Mesenchymal stem cell (in vitro differentiated cells and primary cell): ENCODE measurements at regions not wholly inside any gene's neighbourhood (a gene's known extent, or its start where the extent isn't known, plus 50 kb on each side); places are given as distances from the start of the nearest gene placed in this dataset.

Source experiments
- DNase-seq: peaks from one replicate; pipeline ENCODE4 v3.0.0-alpha.2; 2013
- H2AFZ ChIP-seq: one replicate; pipeline ENCODE4 v1.6.1; 2013; ENCODE audit warnings: low read depth, mild to moderate bottlenecking, control low read depth, inconsistent platforms, low read length, moderate library complexity
- H2AK5ac ChIP-seq: 2 replicates; pipeline ENCODE4 v1.6.1; 2013; ENCODE audit warnings: low read length, moderate library complexity, mild to moderate bottlenecking, inconsistent platforms; ENCODE audit not compliant: severe bottlenecking
- H2BK120ac ChIP-seq: one replicate; pipeline ENCODE4 v1.6.1; 2013; ENCODE audit warnings: low read depth, mild to moderate bottlenecking, inconsistent platforms, low read length, moderate library complexity
- H2BK12ac ChIP-seq, 2 experiments: one replicate each; pipeline ENCODE4 v1.6.1; 2013; ENCODE audit warnings: inconsistent platforms in 2 of 2, low read length in 2 of 2, mild to moderate bottlenecking in 2 of 2, moderate library complexity in 2 of 2, control low read depth in 1 of 2
- H2BK15ac ChIP-seq: one replicate; pipeline ENCODE4 v1.6.1; 2013; ENCODE audit warnings: mild to moderate bottlenecking, low read depth, inconsistent platforms; ENCODE audit not compliant: poor library complexity, severe bottlenecking
- H2BK5ac ChIP-seq: 2 replicates; pipeline ENCODE4 v1.6.1; 2013; ENCODE audit warnings: low read depth, mild to moderate bottlenecking, low read length, control low read depth, inconsistent platforms; ENCODE audit not compliant: poor library complexity, severe bottlenecking
- H3K14ac ChIP-seq, 2 experiments: one replicate each; pipeline ENCODE4 v1.6.1; 2013; ENCODE audit warnings: inconsistent platforms in 2 of 2, low read length in 2 of 2, control low read depth in 1 of 2, mild to moderate bottlenecking in 1 of 2, moderate library complexity in 1 of 2
- H3K18ac ChIP-seq, 2 experiments: one replicate each; pipeline ENCODE4 v1.6.1; 2013; ENCODE audit warnings: inconsistent platforms in 2 of 2, low read length in 2 of 2, control low read depth in 1 of 2, low read depth in 1 of 2, mild to moderate bottlenecking in 1 of 2
- H3K23ac ChIP-seq, 2 experiments: one replicate each; pipeline ENCODE4 v1.6.1; 2013; ENCODE audit warnings: inconsistent platforms in 2 of 2, low read length in 2 of 2, mild to moderate bottlenecking in 2 of 2, moderate library complexity in 2 of 2, control low read depth in 1 of 2
- H3K27ac ChIP-seq: 2 replicates; pipeline ENCODE4 v1.5.1; 2013; ENCODE audit warnings: mild to moderate bottlenecking, moderate library complexity, low read length, control low read depth, inconsistent platforms; ENCODE audit not compliant: poor library complexity, severe bottlenecking
- H3K27me3 ChIP-seq, 2 experiments: 2 replicates each; pipeline versions ENCODE4 v1.6.1 to v1.7.0; 2013; ENCODE audit warnings: low read length in 2 of 2, mild to moderate bottlenecking in 2 of 2, moderate library complexity in 2 of 2, control low read depth in 1 of 2, inconsistent platforms in 1 of 2; ENCODE audit not compliant: control insufficient read depth in 1 of 2, insufficient read depth in 1 of 2
- H3K36me3 ChIP-seq, 2 experiments: 2 replicates each; pipeline versions ENCODE4 v1.6.1 to v1.7.0; 2013; ENCODE audit warnings: low read length in 2 of 2, control low read depth in 1 of 2, inconsistent platforms in 1 of 2, low read depth in 1 of 2, mild to moderate bottlenecking in 1 of 2; ENCODE audit not compliant: insufficient read depth in 2 of 2, control insufficient read depth in 1 of 2
- H3K4ac ChIP-seq, 2 experiments: one replicate each; pipeline ENCODE4 v1.6.1; 2013; ENCODE audit warnings: inconsistent platforms in 2 of 2, low read length in 2 of 2, mild to moderate bottlenecking in 2 of 2, moderate library complexity in 2 of 2, control low read depth in 1 of 2, low read depth in 1 of 2
- H3K4me1 ChIP-seq: 2 replicates; pipeline ENCODE4 v1.6.1; 2013; ENCODE audit warnings: low read depth, low read length, control low read depth; ENCODE audit not compliant: control insufficient read depth, insufficient read depth
- H3K4me2 ChIP-seq: 2 replicates; pipeline ENCODE4 v1.6.1; 2013; ENCODE audit warnings: low read length, mild to moderate bottlenecking, inconsistent platforms; ENCODE audit not compliant: poor library complexity, severe bottlenecking
- H3K4me3 ChIP-seq, 2 experiments: 2 replicates each; pipeline versions ENCODE4 v1.5.1 to v1.7.0; 2013; ENCODE audit warnings: low read length in 2 of 2, mild to moderate bottlenecking in 2 of 2, control low read depth in 1 of 2, low read depth in 1 of 2; ENCODE audit not compliant: insufficient read depth in 1 of 2
- H3K79me1 ChIP-seq: replicated peaks from 2 replicates; pipeline ENCODE4 v1.6.1; 2013; ENCODE audit warnings: mild to moderate bottlenecking, control low read depth, low read length, inconsistent platforms; ENCODE audit not compliant: poor library complexity, severe bottlenecking
- H3K9ac ChIP-seq: 2 replicates; pipeline ENCODE4 v1.7.0; 2013; ENCODE audit warnings: mild to moderate bottlenecking, low read length, moderate library complexity
- H3K9me3 ChIP-seq: 2 replicates; pipeline ENCODE4 v1.7.0; 2013; ENCODE audit warnings: mild to moderate bottlenecking, low read length; ENCODE audit not compliant: control insufficient read depth
- H4K8ac ChIP-seq: one replicate; pipeline ENCODE4 v1.6.1; 2013; ENCODE audit warnings: inconsistent platforms, mild to moderate bottlenecking, low read length, moderate library complexity
- H4K91ac ChIP-seq: one replicate; pipeline ENCODE4 v1.6.1; 2013; ENCODE audit warnings: mild to moderate bottlenecking, low read length, inconsistent platforms
- WGBS: methylation state at CpG from one replicate; pipeline ENCODE4 v1.1.7; 2013; ENCODE audit warnings: mixed read lengths; 5-methylcytosine and 5-hydroxymethylcytosine counted together

GRCh38 chr2:19203866-19204265, 154.6 kb downstream of the OSR1 start:
- H3K4ac ChIP-seq, result no peak overlapping the region
- H2BK15ac ChIP-seq, result no peak overlapping the region
- H4K91ac ChIP-seq, result no peak overlapping the region
- H3K14ac ChIP-seq, result no peak overlapping the region
- H3K4me1 ChIP-seq, result no peaks in the 10 kb centered on the region
- no peak overlapping the region for H2BK5ac ChIP-seq
- no peaks in the 10 kb centered on the region for H3K36me3 ChIP-seq
- no peaks in the 10 kb centered on the region for H3K27me3 ChIP-seq
- no peak overlapping the region for H2AFZ ChIP-seq
- H3K9ac ChIP-seq, result no peak overlapping the region
- no peak overlapping the region for H3K4me2 ChIP-seq
- H3K23ac ChIP-seq, result no peak overlapping the region
- H2BK12ac ChIP-seq, result no peak overlapping the region
- 80% methylated on average over 1 of the region's 5 CpGs for WGBS
- no peak overlapping the region for H4K8ac ChIP-seq
- no peak for DNase-seq
- no peaks in the 10 kb centered on the region for H3K9me3 ChIP-seq
- no peaks in the 10 kb centered on the region for H3K79me1 ChIP-seq
- no peak overlapping the region for H3K18ac ChIP-seq
- no peak overlapping the region for H3K27ac ChIP-seq
- no peak overlapping the region for H2BK120ac ChIP-seq
- no peak overlapping the region for H2AK5ac ChIP-seq
- H3K4me3 ChIP-seq, result no peak overlapping the region

DNA sequence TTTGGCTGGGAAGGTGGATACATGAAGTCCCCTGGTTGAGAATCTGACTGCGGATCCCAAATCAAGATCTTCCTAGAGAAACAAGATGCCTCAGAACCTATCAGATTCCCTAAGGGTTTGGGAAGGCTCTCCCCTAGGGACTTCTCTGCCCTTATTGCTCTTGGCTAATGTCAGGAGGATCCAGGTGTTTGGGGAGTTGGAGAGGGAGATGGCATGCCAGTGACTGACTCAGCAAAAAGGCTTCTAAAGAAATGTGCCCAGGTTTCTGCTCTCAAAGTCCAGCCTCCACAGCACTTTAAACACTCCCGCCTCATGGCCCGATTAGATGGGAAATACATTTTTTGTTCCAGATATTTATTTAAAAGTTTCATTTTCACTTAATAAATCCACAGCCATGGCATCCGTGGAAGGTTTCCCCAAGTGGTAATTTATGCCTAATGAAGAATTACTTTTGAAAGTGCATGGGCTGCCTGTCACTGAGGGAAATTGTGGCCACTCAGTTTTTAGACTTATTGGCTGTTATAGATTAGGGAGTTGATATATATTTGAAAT, 156.4 kb downstream of the OSR1 start:
- H2AK5ac ChIP-seq, result no peak overlapping the region
- no peak overlapping the region for H4K8ac ChIP-seq
- H3K4ac ChIP-seq, result no peak overlapping the region
- no peak overlapping the region for H2BK15ac ChIP-seq
- H3K4me3 ChIP-seq, result no peak overlapping the region
- no peak overlapping the region for H3K9ac ChIP-seq
- no peak overlapping the region for H3K23ac ChIP-seq
- H3K79me1 ChIP-seq, result no peaks in the 10 kb centered on the region
- no peak overlapping the region for H3K4me2 ChIP-seq
- no peak overlapping the region for H3K18ac ChIP-seq
- no peak overlapping the region for H4K91ac ChIP-seq
- H3K27ac ChIP-seq, result no peak overlapping the region
- no peak overlapping the region for H2AFZ ChIP-seq
- H3K36me3 ChIP-seq, result no peaks in the 10 kb centered on the region
- no peak for DNase-seq
- no peaks in the 10 kb centered on the region for H3K27me3 ChIP-seq
- H3K4me1 ChIP-seq, result no peaks in the 10 kb centered on the region
- no peak overlapping the region for H3K14ac ChIP-seq
- no peak overlapping the region for H2BK5ac ChIP-seq
- H3K9me3 ChIP-seq, result peaks cover 9% of the 10 kb centered on the region
- 100% methylated on average over 2 of the region's 4 CpGs for WGBS
- H2BK12ac ChIP-seq, result no peak overlapping the region
- no peak overlapping the region for H2BK120ac ChIP-seq

GRCh38 chr2:19198381-19198780, 160.0 kb downstream of the OSR1 start:
- Histone ChIP-seq H2AFZ (no peak overlapping the region), H3K27me3 (no peaks in the 10 kb centered on the region), H2BK5ac (no peak overlapping the region), H3K79me1 (no peaks in the 10 kb centered on the region), H3K27ac (no peak overlapping the region), H3K4me1 (no peaks in the 10 kb centered on the region), H3K14ac (no peak overlapping the region), H2BK15ac (no peak overlapping the region), H3K23ac (no peak overlapping the region), H3K18ac (no peak overlapping the region), H2BK12ac (no peak overlapping the region), H2BK120ac (no peak overlapping the region), H4K91ac (no peak overlapping the region), H3K36me3 (no peaks in the 10 kb centered on the region), H4K8ac (no peak overlapping the region), H3K9me3 (peaks cover 16% of the 10 kb centered on the region), H3K4me2 (no peak overlapping the region), H3K9ac (no peak overlapping the region), H2AK5ac (no peak overlapping the region), H3K4me3 (no peak overlapping the region), H3K4ac (no peak overlapping the region)
- DNase-seq, result no peak
- no CpG with 5 or more reads among the region's 1 CpG for WGBS

DNA sequence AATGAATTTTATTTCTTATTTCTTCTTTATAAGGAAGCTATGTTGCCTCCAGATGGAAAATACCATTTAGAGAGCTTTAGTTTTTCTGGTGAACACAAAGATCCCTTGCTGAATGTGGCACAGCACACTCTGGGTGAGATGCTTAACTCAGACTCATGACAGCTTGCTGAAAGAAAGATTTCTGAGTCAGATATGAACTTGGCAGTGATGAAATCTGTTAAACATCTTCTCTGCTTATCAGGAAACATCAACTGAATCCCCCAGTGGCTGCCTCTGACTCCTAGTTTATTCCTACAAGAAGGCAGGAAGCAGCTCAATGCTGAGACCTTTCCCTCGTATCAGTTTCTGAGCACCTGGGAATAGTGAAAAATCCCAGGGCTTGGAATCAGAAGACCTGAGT, 162.8 kb downstream of the OSR1 start:
- Histone ChIP-seq H2AK5ac (no peak overlapping the region), H3K27ac (no peak overlapping the region), H3K36me3 (no peaks in the 10 kb centered on the region), H2BK15ac (no peak overlapping the region), H2BK5ac (no peak overlapping the region), H2BK120ac (no peak overlapping the region), H3K9me3 (peaks cover 16% of the 10 kb centered on the region), H2AFZ (no peak overlapping the region), H3K4me1 (no peaks in the 10 kb centered on the region), H3K79me1 (no peaks in the 10 kb centered on the region), H3K4me2 (no peak overlapping the region), H4K8ac (no peak overlapping the region), H3K4me3 (no peak overlapping the region), H4K91ac (no peak overlapping the region), H3K18ac (no peak overlapping the region), H3K23ac (no peak overlapping the region), H3K9ac (no peak overlapping the region), H2BK12ac (no peak overlapping the region), H3K4ac (no peak overlapping the region), H3K14ac (no peak overlapping the region), H3K27me3 (no peaks in the 10 kb centered on the region)
- WGBS, result 64% methylated on average over 1 of the region's 1 CpG
- peak; percentile 13 for DNase-seq
